PFSK-1 (cell line): ENCODE measurements at regions not wholly inside any gene's neighbourhood (a gene's known extent, or its start where the extent isn't known, plus 50 kb on each side); places are given as distances from the start of the nearest gene placed in this dataset.

ENCODE experiments used
- POLR2AphosphoS5 ChIP-seq: IDR thresholded peaks from 2 replicates; pipeline ENCODE4 v1.6.1; 2012; ENCODE audit warnings: low read depth, mild to moderate bottlenecking, control low read depth, low read length, moderate library complexity
- REST ChIP-seq, 2 experiments: IDR thresholded peaks; 2 replicates each; pipeline versions ENCODE4 v1.6.1 to v1.8.0; 2011 to 2012; ENCODE audit warnings: low read depth in 2 of 2, low read length in 2 of 2, control low read depth in 1 of 2, inconsistent platforms in 1 of 2, mild to moderate bottlenecking in 1 of 2, moderate library complexity in 1 of 2; ENCODE audit not compliant: insufficient read depth in 1 of 2
- SIN3A ChIP-seq: IDR thresholded peaks from 2 replicates; pipeline ENCODE4 v1.6.1; 2012; ENCODE audit warnings: mild to moderate bottlenecking, low read length, moderate library complexity, borderline replicate concordance; ENCODE audit not compliant: insufficient read depth
- TAF1 ChIP-seq: IDR thresholded peaks from 2 replicates; pipeline ENCODE4 v1.6.1; 2012; ENCODE audit warnings: low read length, control low read depth, borderline replicate concordance; ENCODE audit not compliant: insufficient read depth

GRCh38 chr22:47601666-47602065 lies 839.2 kb downstream of the TBC1D22A start:
- TF ChIP-seq TAF1: no peak
- no peak for TF ChIP-seq POLR2AphosphoS5
- no peak for TF ChIP-seq REST (IDR thresholded peaks at IDR 0.05; ENCODE audit: insufficient read depth in 1 of 2, low read depth in 2 of 2, low read length in 2 of 2)
- no peak for TF ChIP-seq SIN3A
